K562 (cell line): ENCODE measurements at regions not wholly inside any gene's neighbourhood (a gene's known extent, or its start where the extent isn't known, plus 50 kb on each side); places are given as distances from the start of the nearest gene placed in this dataset.

Experiments
- CEBPB ChIP-seq: fragments of 450-650 bp; IDR thresholded peaks from 2 replicates; pipeline ENCODE4 v1.6.1; 2016; ENCODE audit warnings: missing genetic modification characterization, missing compliant biosample characterization
- CTCF ChIP-seq, 3 experiments: IDR thresholded peaks in 2 of 3; conservative IDR thresholded peaks in 1 of 3; 2 replicates each; pipeline ENCODE4 v1.5.1; 2011 to 2012; ENCODE audit warnings: low read length in 3 of 3, mild to moderate bottlenecking in 3 of 3, control low read depth in 2 of 3, improper control_type of control experiment in 1 of 3, inconsistent platforms in 1 of 3, low read depth in 1 of 3, mixed read lengths in 1 of 3, moderate library complexity in 1 of 3; ENCODE audit not compliant: insufficient read depth in 2 of 3
- EZH2 ChIP-seq: IDR thresholded peaks from 2 replicates; pipeline ENCODE4 v1.6.1; 2012; ENCODE audit warnings: low read depth, mild to moderate bottlenecking, inconsistent platforms, low read length, borderline replicate concordance
- FOXP4 ChIP-seq: sonication (generic); formaldehyde crosslinking; IDR thresholded peaks from 2 replicates; pipeline ENCODE4 v1.8.0; 2022; ENCODE audit warnings: mild to moderate bottlenecking, missing genetic modification reagents, borderline replicate concordance
- LARP7 ChIP-seq: fragments of 450-650 bp; IDR thresholded peaks from 2 replicates; pipeline ENCODE4 v1.6.1; 2016
- RAD21 ChIP-seq, 2 experiments: fragments of 250-450 bp in 1 of 2; fragments of 450-650 bp in 1 of 2; sonication (Bioruptor Pico) in 1 of 2; formaldehyde crosslinking in 1 of 2; IDR thresholded peaks in 1 of 2; conservative IDR thresholded peaks in 1 of 2; 2 replicates each; pipeline versions ENCODE4 v1.4.0 to v1.8.0; 2020 to 2022; ENCODE audit warnings: mild to moderate bottlenecking in 2 of 2, moderate library complexity in 1 of 2
- RBM14 ChIP-seq: fragments of 200-400 bp; formaldehyde crosslinking; IDR thresholded peaks from 2 replicates; pipeline ENCODE4 v1.6.1; 2018; ENCODE audit warnings: low read depth, mild to moderate bottlenecking, low read length, moderate library complexity, borderline replicate concordance; ENCODE audit not compliant: insufficient read depth
- TFAM ChIP-seq: fragments of 250-450 bp; sonication (Bioruptor Pico); conservative IDR thresholded peaks from 2 replicates; pipeline ENCODE4 v1.5.0; 2021; ENCODE audit warnings: mild to moderate bottlenecking, moderate library complexity
- ZBTB43 ChIP-seq: sonication (generic); formaldehyde crosslinking; IDR thresholded peaks from 2 replicates; pipeline ENCODE4 v1.8.0; 2023; ENCODE audit warnings: mild to moderate bottlenecking, missing genetic modification reagents
- ZBTB7A ChIP-seq: IDR thresholded peaks from 2 replicates; pipeline ENCODE4 v1.6.1; 2011; ENCODE audit warnings: low read depth, mild to moderate bottlenecking, low read length, moderate library complexity, borderline replicate concordance; ENCODE audit not compliant: control insufficient read depth
- ZNF263 ChIP-seq: sonication (generic); formaldehyde crosslinking; IDR thresholded peaks from 2 replicates; pipeline ENCODE4 v1.8.0; 2022; ENCODE audit warnings: mild to moderate bottlenecking, missing genetic modification reagents, borderline replicate concordance

GRCh38 chr2:234869969-234870368 is 81.8 kb upstream of the SH3BP4 start:
- TF ChIP-seq CEBPB (tag) (no peak), FOXP4 (CRISPR knock-in tag) (no peak), EZH2 (no peak), ZBTB7A (no peak), ZNF263 (CRISPR knock-in tag) (no peak), CTCF (IDR thresholded peaks at IDR 0.05 in 2 of 3, conservative IDR thresholded peaks at IDR 0.05 in 1 of 3; ENCODE audit: insufficient read depth in 2 of 3, low read depth in 1 of 3, low read length in 3 of 3) (no peak), TFAM (CRISPR knock-in tag) (no peak), RAD21 (CRISPR knock-in tag; conservative IDR thresholded peaks at IDR 0.05 in 1 of 2, IDR thresholded peaks at IDR 0.05 in 1 of 2) (no peak), LARP7 (no peak), RBM14 (no peak), ZBTB43 (CRISPR knock-in tag) (no peak)
